Neural progenitor cell (in vitro differentiated cells): ENCODE measurements at regions not wholly inside any gene's neighbourhood (a gene's known extent, or its start where the extent isn't known, plus 50 kb on each side); places are given as distances from the start of the nearest gene placed in this dataset.

ENCODE experiments used
- EZH2 ChIP-seq: fragments of 200-600 bp; sonication (generic); IDR thresholded peaks from 2 replicates; pipeline ENCODE4 v1.6.1; 2017; ENCODE audit warnings: antibody characterized with exemption, mild to moderate bottlenecking, moderate library complexity
- TF ChIP-seq, protein P1 (sequence below): fragments of 200-600 bp; sonication (generic); IDR thresholded peaks from 2 replicates; pipeline ENCODE4 v1.5.1; 2017; ENCODE audit warnings: antibody characterized with exemption, mild to moderate bottlenecking

DNA sequence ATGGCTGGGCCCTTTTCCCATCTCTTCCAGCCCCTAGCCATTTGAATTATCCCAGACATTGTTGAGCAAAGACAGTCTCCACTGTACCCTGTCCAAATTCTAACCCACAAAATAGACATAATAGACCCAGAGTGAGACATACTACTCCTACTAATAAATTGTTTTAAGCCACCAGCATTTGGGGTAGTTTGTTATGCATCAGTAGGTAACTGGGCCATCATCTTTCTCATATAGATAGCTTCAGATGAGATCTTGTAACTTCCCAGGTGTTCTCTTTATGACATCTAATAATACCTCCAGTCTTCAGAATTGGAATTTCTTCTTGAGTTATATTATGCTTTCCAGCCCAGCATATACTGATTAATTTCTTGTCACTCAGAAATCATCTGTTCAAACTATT lies 117.2 kb upstream of the OTUD4 start:
- TF ChIP-seq, protein P1, sequence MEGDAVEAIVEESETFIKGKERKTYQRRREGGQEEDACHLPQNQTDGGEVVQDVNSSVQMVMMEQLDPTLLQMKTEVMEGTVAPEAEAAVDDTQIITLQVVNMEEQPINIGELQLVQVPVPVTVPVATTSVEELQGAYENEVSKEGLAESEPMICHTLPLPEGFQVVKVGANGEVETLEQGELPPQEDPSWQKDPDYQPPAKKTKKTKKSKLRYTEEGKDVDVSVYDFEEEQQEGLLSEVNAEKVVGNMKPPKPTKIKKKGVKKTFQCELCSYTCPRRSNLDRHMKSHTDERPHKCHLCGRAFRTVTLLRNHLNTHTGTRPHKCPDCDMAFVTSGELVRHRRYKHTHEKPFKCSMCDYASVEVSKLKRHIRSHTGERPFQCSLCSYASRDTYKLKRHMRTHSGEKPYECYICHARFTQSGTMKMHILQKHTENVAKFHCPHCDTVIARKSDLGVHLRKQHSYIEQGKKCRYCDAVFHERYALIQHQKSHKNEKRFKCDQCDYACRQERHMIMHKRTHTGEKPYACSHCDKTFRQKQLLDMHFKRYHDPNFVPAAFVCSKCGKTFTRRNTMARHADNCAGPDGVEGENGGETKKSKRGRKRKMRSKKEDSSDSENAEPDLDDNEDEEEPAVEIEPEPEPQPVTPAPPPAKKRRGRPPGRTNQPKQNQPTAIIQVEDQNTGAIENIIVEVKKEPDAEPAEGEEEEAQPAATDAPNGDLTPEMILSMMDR, result no peak
- TF ChIP-seq EZH2, result no peak
